ENCODE measurements at regions not wholly inside any gene's neighbourhood (a gene's known extent, or its start where the extent isn't known, plus 50 kb on each side); places are given as distances from the start of the nearest gene placed in this dataset.

DNA sequence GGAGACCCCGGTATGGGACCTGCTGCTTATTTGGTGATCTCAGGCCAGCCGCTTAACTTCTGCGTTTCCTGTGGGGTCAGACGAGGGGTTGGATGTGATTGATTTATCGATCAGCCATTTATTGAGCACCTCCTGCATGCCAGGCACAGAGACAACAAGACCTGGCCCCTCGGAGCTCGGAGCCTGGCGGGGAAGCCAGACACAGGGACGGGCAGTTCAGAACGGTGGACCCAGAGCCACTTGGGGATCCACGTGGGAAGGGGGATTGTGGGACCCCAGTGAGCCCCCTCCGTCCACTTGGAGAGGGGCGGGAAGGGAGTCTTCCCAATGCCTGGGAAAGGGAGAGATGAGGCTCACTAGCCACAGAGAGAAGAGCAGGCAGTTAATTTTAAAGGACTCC, 84.7 kb upstream of the CIBAR2 start:
- TF ChIP-seq ZFX (IDR thresholded peaks at IDR 0.05): no peak
- TF ChIP-seq, protein P1, sequence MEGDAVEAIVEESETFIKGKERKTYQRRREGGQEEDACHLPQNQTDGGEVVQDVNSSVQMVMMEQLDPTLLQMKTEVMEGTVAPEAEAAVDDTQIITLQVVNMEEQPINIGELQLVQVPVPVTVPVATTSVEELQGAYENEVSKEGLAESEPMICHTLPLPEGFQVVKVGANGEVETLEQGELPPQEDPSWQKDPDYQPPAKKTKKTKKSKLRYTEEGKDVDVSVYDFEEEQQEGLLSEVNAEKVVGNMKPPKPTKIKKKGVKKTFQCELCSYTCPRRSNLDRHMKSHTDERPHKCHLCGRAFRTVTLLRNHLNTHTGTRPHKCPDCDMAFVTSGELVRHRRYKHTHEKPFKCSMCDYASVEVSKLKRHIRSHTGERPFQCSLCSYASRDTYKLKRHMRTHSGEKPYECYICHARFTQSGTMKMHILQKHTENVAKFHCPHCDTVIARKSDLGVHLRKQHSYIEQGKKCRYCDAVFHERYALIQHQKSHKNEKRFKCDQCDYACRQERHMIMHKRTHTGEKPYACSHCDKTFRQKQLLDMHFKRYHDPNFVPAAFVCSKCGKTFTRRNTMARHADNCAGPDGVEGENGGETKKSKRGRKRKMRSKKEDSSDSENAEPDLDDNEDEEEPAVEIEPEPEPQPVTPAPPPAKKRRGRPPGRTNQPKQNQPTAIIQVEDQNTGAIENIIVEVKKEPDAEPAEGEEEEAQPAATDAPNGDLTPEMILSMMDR (conservative IDR thresholded peaks at IDR 0.05): no peak
- no peak overlapping the region for H3K27ac ChIP-seq

DNA sequence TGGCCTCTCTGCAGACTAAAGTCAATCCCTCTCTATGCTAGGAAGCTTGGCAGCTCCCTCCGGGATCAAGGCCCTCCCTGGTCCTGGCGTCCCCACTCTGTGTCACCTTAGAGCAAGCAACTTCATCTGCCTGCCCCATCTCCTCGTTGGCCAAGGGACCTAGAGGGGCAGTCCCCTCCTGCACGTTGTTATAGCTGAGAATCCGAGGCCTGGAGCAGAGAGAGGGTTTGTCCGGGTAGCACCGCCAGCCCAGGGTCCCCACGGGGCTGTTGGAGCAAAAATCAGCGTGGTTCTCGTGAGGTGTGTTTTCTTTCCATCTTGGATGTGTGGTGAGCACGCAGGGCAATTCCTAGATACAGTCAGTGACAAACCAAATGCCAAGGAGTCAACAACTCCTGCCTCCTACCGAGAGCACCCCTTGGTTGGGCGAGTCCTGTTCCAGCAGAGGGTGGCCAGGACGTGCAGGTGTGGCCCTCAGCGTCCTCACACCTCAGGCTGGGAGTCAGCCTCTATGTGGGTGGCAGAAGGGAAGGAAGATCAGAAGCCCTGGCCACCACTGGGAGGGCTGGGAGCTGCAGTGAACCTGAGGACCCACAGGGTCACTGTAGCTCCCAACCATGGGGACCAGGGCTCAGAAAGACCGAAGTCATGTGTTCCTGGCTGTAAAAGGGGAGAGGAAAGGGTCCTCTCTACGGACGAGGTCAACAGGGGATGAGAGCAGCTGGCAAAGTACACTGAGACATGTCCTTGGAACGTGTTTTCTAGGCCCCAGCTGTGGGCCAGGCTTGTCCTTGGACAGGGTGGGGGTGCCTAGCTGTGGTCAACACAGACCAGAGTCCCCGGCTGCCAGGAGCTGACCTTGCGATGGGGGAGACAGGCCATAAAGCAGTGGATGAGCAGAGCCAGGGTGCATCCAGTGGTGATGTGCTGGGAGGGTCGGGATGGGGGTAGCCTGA, 85.6 kb upstream of the CIBAR2 start:
- TF ChIP-seq ZFX (IDR thresholded peaks at IDR 0.05): no peak
- TF ChIP-seq, protein P1 (conservative IDR thresholded peaks at IDR 0.05): no peak
- no peak overlapping the region for H3K27ac ChIP-seq

DNA sequence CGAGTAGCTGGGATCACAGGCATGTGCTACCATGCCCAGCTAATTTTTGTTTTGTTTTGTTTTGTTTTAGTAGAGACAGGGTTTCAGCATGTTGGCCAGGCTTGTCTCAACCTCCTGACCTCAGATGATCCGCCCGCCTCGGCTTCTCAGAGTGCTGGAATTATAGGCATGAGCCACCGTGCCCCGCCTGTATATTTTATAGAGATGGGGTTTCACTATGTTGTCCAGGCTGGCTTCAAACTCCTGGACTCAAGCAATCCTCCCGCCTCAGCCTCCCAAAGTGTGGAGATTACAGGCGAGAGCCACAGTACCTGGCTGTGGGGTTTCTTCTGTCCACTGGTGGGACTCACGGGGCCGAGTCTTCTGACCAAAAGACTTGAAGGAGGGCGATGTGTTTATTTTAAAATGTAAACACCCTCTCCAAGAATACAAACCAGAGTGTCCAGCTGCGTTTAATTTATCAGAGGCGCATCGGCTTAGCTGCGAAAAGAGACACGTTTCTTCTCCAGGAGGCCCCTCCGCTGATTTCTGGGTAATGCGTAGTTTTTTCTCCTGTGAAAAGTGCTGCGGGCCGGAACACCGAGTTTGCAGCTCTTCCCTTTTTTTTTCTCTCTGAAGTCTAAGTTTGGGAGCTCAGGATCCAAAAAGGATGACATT, 86.9 kb upstream of the CIBAR2 start:
- H3K27ac ChIP-seq: no peak overlapping the region
- TF ChIP-seq, protein P1 (conservative IDR thresholded peaks at IDR 0.05): no peak
- no peak for TF ChIP-seq ZFX (IDR thresholded peaks at IDR 0.05)

DNA sequence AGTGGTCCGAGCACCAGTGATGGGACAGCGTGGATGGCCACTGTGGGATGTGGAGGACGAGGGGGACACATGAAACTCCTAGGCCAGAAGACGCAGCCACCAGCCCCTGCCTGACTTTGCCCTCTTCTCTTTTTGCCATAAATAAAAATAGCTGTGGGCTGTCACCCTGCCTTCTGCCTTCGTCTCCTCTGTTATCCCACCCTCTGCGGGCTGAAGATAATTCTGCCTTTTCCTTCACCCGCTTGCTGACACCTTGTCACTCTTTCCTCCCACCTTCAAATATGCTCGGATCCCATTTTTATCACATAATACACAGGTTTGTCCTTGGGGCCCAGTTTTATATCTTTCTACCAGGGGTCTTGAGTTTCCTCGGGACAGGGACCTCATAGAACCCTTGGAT, 87.6 kb upstream of the CIBAR2 start:
- TF ChIP-seq, protein P1 (conservative IDR thresholded peaks at IDR 0.05): no peak
- TF ChIP-seq ZFX (IDR thresholded peaks at IDR 0.05): no peak
- no peak overlapping the region for H3K27ac ChIP-seq

DNA sequence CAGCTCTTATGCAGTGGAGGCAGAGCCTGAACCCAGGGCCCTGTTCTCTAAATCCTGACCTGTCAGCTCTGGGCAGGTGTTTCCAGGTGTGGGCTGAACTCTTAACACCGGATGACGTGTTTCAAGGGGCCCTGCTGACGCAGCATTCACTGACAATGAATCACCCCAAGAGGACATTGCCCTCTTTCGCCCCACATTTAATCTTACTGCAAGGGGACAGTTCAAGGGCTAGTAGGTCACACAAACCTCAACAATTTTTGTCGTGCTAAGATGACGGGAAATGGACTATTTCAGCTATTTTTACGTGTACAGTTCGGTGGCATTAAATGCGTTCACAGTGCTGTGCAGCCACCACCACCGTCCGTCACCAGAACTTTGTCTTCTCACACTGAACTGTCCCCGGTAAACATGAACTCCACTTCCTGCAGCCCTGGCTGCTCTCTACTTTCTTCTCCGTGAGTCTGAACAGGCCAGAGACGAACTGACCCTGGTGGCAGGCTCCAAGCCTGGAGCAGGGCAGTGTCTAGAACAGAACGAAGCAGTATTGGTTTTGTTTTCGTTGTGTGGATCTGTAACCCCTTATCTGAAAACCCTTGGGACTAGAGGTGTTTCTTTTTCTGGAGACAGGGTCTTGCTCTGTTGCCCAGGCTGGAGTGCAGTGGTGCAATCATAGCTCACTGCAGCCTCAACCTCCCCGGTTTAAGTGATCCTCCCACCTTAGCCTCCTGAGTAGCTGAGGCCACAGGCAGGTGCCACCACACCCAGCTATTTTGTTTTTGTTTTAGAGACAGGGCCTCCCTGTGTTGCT, 88.4 kb upstream of the CIBAR2 start:
- H3K27ac ChIP-seq: no peak overlapping the region
- TF ChIP-seq, protein P1 (conservative IDR thresholded peaks at IDR 0.05): no peak
- no peak for TF ChIP-seq ZFX (IDR thresholded peaks at IDR 0.05)

DNA sequence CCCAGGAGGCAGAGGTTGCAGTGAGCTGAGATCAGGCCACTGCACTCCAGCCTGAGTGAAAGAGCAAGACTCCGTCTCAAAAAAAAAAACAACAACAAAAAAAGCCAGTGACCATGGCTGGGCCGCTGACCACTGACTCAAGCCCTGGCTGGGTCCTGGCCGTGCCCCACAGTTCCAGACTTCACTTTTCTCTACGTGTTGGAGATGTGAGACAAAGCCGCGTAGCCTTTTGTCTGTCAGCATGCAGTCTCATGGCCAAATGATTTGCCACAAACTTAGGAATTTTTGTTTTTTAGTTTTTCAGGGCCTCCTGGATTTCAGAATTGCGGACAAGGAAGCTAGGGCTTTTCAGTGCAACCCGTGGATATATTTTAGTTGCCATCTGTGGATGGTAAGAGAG, 89.3 kb upstream of the CIBAR2 start:
- no peak overlapping the region for H3K27ac ChIP-seq
- no peak for TF ChIP-seq ZFX (IDR thresholded peaks at IDR 0.05)
- TF ChIP-seq, protein P1 (conservative IDR thresholded peaks at IDR 0.05): no peak

Measured in C4-2B (cell line).